HL-60/S4 treated with phorbol 12-myristate 13-acetate at 8.2 ng/mL for 4 days and 3 days (cell line): ENCODE measurements at regions not wholly inside any gene's neighbourhood (a gene's known extent, or its start where the extent isn't known, plus 50 kb on each side); places are given as distances from the start of the nearest gene placed in this dataset.
"Not testable (repeated sequence)": the region's sequence is repeated elsewhere in the genome, so short reads cannot be mapped to it uniquely, and the experiment has no call there.

Source experiments
- in situ Hi-C: fragments of 300-500 bp; cut with MboI; formaldehyde crosslinking; loops from 2 replicates; pipeline ENCODE4 v1.15.0; 2022; ENCODE audit warnings: low sequenced_read_pairs

- in situ Hi-C loops = not testable (repeated sequence)
Observed at GRCh38 chr4:9110700-9111099, 59.5 kb upstream of the FAM90A26 start.

GRCh38 chr4:9103148-9103524 lies 67.1 kb upstream of the FAM90A26 start:
- in situ Hi-C loops = not testable (repeated sequence)

- in situ Hi-C loops = not testable (repeated sequence)
Observed at GRCh38 chr4:9102471-9103147, 67.6 kb upstream of the FAM90A26 start.

GRCh38 chr4:9096330-9096729 lies 73.9 kb upstream of the FAM90A26 start:
- in situ Hi-C loops = not testable (repeated sequence)

GRCh38 chr4:9078796-9079195 lies 91.4 kb upstream of the FAM90A26 start:
- in situ Hi-C loops = not testable (repeated sequence)

GRCh38 chr4:9076974-9077373 lies 93.2 kb upstream of the FAM90A26 start:
- in situ Hi-C loops = not testable (repeated sequence)

- in situ Hi-C loops = not testable (repeated sequence)
Observed at GRCh38 chr4:9076486-9076885, 93.7 kb upstream of the FAM90A26 start.

GRCh38 chr4:9073371-9073770 lies 96.8 kb upstream of the FAM90A26 start:
- in situ Hi-C loops = not testable (repeated sequence)

- in situ Hi-C loops = not testable (repeated sequence)
Observed at GRCh38 chr4:9072521-9073220, 97.5 kb upstream of the FAM90A26 start.

GRCh38 chr4:9067923-9068322 lies 102.3 kb upstream of the FAM90A26 start:
- in situ Hi-C loops = not testable (repeated sequence)

- in situ Hi-C loops = not testable (repeated sequence)
Observed at GRCh38 chr4:9063612-9064011, 106.6 kb upstream of the FAM90A26 start.

GRCh38 chr4:9024866-9025265 lies 145.3 kb upstream of the FAM90A26 start:
- in situ Hi-C loops = not testable (repeated sequence)

GRCh38 chr4:9009792-9010191 lies 138.2 kb upstream of the HMX1 start:
- in situ Hi-C loops = not testable (repeated sequence)

GRCh38 chr4:9008407-9008806 lies 136.8 kb upstream of the HMX1 start:
- in situ Hi-C loops = not testable (repeated sequence)

GRCh38 chr4:9001153-9001552 lies 129.5 kb upstream of the HMX1 start:
- in situ Hi-C loops = not testable (repeated sequence)

- in situ Hi-C loops = not testable (repeated sequence)
Observed at GRCh38 chr4:9000505-9001001, 128.9 kb upstream of the HMX1 start.

GRCh38 chr4:8992981-8993380 lies 121.3 kb upstream of the HMX1 start:
- in situ Hi-C loops = not testable (repeated sequence)

- in situ Hi-C loops = not testable (repeated sequence)
Observed at GRCh38 chr4:8991449-8991848, 119.8 kb upstream of the HMX1 start.

- in situ Hi-C loops = not testable (repeated sequence)
Observed at GRCh38 chr4:8990341-8990740, 118.7 kb upstream of the HMX1 start.

- in situ Hi-C loops = not testable (repeated sequence)
Observed at GRCh38 chr4:8985786-8986185, 114.1 kb upstream of the HMX1 start.

GRCh38 chr4:8984641-8985040 lies 113.0 kb upstream of the HMX1 start:
- in situ Hi-C loops = not testable (repeated sequence)

GRCh38 chr4:8983921-8984320 lies 112.3 kb upstream of the HMX1 start:
- in situ Hi-C loops = not testable (repeated sequence)
